HG03139 (cell line): ENCODE measurements at regions not wholly inside any gene's neighbourhood (a gene's known extent, or its start where the extent isn't known, plus 50 kb on each side); places are given as distances from the start of the nearest gene placed in this dataset.

ENCODE experiments used
- ATAC-seq: cut with Tn5 transposase; IDR thresholded peaks from one replicate; pipeline ENCODE4 v1.9.1; 2021; ENCODE audit not compliant: unreplicated experiment

GRCh38 chr2:12502759-12503158 lies 214.0 kb upstream of the TRIB2 start:
- no peak for ATAC-seq

GRCh38 chr2:12504443-12504842 lies 212.3 kb upstream of the TRIB2 start:
- ATAC-seq: peak; percentile 15

GRCh38 chr2:12506846-12507245 lies 209.9 kb upstream of the TRIB2 start:
- no peak for ATAC-seq

- ATAC-seq: peak; percentile 65
Observed at GRCh38 chr2:12507295-12507694, 209.4 kb upstream of the TRIB2 start.

GRCh38 chr2:12510070-12510469 lies 206.7 kb upstream of the TRIB2 start:
- no peak for ATAC-seq

- no peak for ATAC-seq
Observed at GRCh38 chr2:12513339-12513738, 203.4 kb upstream of the TRIB2 start.

- ATAC-seq: no peak
Observed at GRCh38 chr2:12514168-12514567, 202.6 kb upstream of the TRIB2 start.

GRCh38 chr2:12514631-12515437 lies 201.9 kb upstream of the TRIB2 start:
- no peak for ATAC-seq

GRCh38 chr2:12515871-12516270 lies 200.9 kb upstream of the TRIB2 start:
- ATAC-seq: no peak

- no peak for ATAC-seq
Observed at GRCh38 chr2:12533337-12534005, 183.3 kb upstream of the TRIB2 start.

- ATAC-seq: no peak
Observed at GRCh38 chr2:12534646-12535263, 182.0 kb upstream of the TRIB2 start.

GRCh38 chr2:12536976-12537375 lies 179.8 kb upstream of the TRIB2 start:
- no peak for ATAC-seq

- no peak for ATAC-seq
Observed at GRCh38 chr2:12538138-12538694, 178.5 kb upstream of the TRIB2 start.

- no peak for ATAC-seq
Observed at GRCh38 chr2:12539336-12539735, 177.4 kb upstream of the TRIB2 start.

- no peak for ATAC-seq
Observed at GRCh38 chr2:12539776-12540562, 176.8 kb upstream of the TRIB2 start.

GRCh38 chr2:12543076-12543977 lies 173.4 kb upstream of the TRIB2 start:
- no peak for ATAC-seq

- no peak for ATAC-seq
Observed at GRCh38 chr2:12543978-12544558, 172.7 kb upstream of the TRIB2 start.

- ATAC-seq: no peak
Observed at GRCh38 chr2:12547566-12548170, 169.1 kb upstream of the TRIB2 start.

GRCh38 chr2:12548906-12549305 lies 167.8 kb upstream of the TRIB2 start:
- no peak for ATAC-seq
